Esophagus squamous epithelium (tissue), 5 donors: ENCODE measurements at regions not wholly inside any gene's neighbourhood (a gene's known extent, or its start where the extent isn't known, plus 50 kb on each side); places are given as distances from the start of the nearest gene placed in this dataset.

Source experiments
- DNase-seq: peaks from one replicate; lab custom pipeline; 2025; lab: John Stamatoyannopoulos, UW
- H3K27ac ChIP-seq, 4 donors: fragments of 200-600 bp; sonication (generic); one replicate each; pipeline ENCODE4 v1.5.1; 2016 to 2019; ENCODE audit warnings: mild to moderate bottlenecking in 1 of 4
- H3K27me3 ChIP-seq, 4 donors: fragments of 200-600 bp; sonication (generic); 1 replicate in 3 of 4; 2 replicates in 1 of 4; pipeline versions ENCODE4 v1.5.1 to v1.6.0; 2017 to 2021; ENCODE audit warnings: antibody characterized with exemption in 1 of 4
- H3K36me3 ChIP-seq, 3 donors: fragments of 200-600 bp; sonication (generic); one replicate each; pipeline ENCODE4 v1.5.1; 2016 to 2019
- H3K4me1 ChIP-seq, 3 donors: fragments of 200-600 bp; sonication (generic); one replicate each; pipeline ENCODE4 v1.5.1; 2017 to 2019
- H3K4me3 ChIP-seq, 4 donors: fragments of 200-600 bp; sonication (generic); 1 replicate in 3 of 4; 2 replicates in 1 of 4; pipeline ENCODE4 v1.5.1; 2016 to 2019; ENCODE audit warnings: mild to moderate bottlenecking in 2 of 4, moderate library complexity in 1 of 4
- H3K9me3 ChIP-seq, 3 donors: fragments of 200-600 bp; sonication (generic); one replicate each; pipeline ENCODE4 v1.5.1; 2016 to 2019
- CTCF ChIP-seq, 6 experiments: fragments of 450-650 bp in 4 of 6; fragments of 200-600 bp in 2 of 6; sonication (generic) in 2 of 6; IDR thresholded peaks; one replicate each; pipeline ENCODE4 v1.5.1; 2016 to 2019; ENCODE audit warnings: antibody characterized with exemption in 6 of 6, mild to moderate bottlenecking in 4 of 6, moderate library complexity in 4 of 6
- POLR2A ChIP-seq, 4 donors: fragments of 450-650 bp; IDR thresholded peaks; one replicate each; pipeline ENCODE4 v1.6.1; 2017; ENCODE audit warnings: antibody characterized with exemption in 4 of 4, mild to moderate bottlenecking in 4 of 4, moderate library complexity in 3 of 4
- WGBS, 2 donors: methylation state at CpG; one replicate each; pipeline ENCODE4 v1.1.5; 2018; 5-methylcytosine and 5-hydroxymethylcytosine counted together
- intact Hi-C: fragments of 100-400 bp; cut with DNase I; formaldehyde crosslinking; loops from one replicate; pipeline ENCODE4 v1.15.0; 2022
- donor health status: DM: yes; HTN: yes; CAD: no.

- intact Hi-C loops, result no loop called here
- no peaks in the 10 kb centered on the region for H3K36me3 ChIP-seq
- 86 to 87% methylated on average over 7 to 8 of the region's 8 CpGs for WGBS, 2 donors
- H3K27ac ChIP-seq, result no peak overlapping the region
- DNase-seq, result no peak
- no peaks in the 10 kb centered on the region for H3K9me3 ChIP-seq
- peaks cover 17 to 42% (median 25%) of the 10 kb centered on the region in 3 donors for H3K4me1 ChIP-seq
- H3K4me3 ChIP-seq, result no peak overlapping the region
- TF ChIP-seq CTCF (IDR thresholded peaks at IDR 0.05), result no peak
- TF ChIP-seq POLR2A (IDR thresholded peaks at IDR 0.05), result no peak
- H3K27me3 ChIP-seq, result no peaks in the 10 kb centered on the region
Measured at GRCh38 chr3:195003893-195004289, 267.1 kb downstream of the XXYLT1 start.

- Histone ChIP-seq H3K9me3 (no peaks in the 10 kb centered on the region), H3K27ac (no peak overlapping the region), H3K4me1 (peaks cover 17 to 42% (median 25%) of the 10 kb centered on the region in 3 donors), H3K36me3 (no peaks in the 10 kb centered on the region), H3K27me3 (no peaks in the 10 kb centered on the region), H3K4me3 (no peak overlapping the region)
- no peak for DNase-seq
- WGBS, 2 donors, result 69 to 95% methylated on average over 7 to 9 of the region's 9 CpGs
- TF ChIP-seq CTCF (IDR thresholded peaks at IDR 0.05) (no peak), POLR2A (IDR thresholded peaks at IDR 0.05) (no peak)
- intact Hi-C loops, result no loop called here
Measured at GRCh38 chr3:195004512-195005250, 266.3 kb downstream of the XXYLT1 start.

GRCh38 chr3:195005251-195005620 is 265.7 kb downstream of the XXYLT1 start:
- no peak for DNase-seq

GRCh38 chr3:195005759-195006510 is 265.0 kb downstream of the XXYLT1 start:
- 86% methylated on average over 11 to 12 of the region's 18 CpGs for WGBS, 2 donors
- no peak overlapping the region for H3K27ac ChIP-seq
- peaks cover 17 to 44% (median 25%) of the 10 kb centered on the region in 3 donors for H3K4me1 ChIP-seq
- TF ChIP-seq CTCF (IDR thresholded peaks at IDR 0.05), result no peak
- no peak for DNase-seq
- no peaks in the 10 kb centered on the region for H3K9me3 ChIP-seq
- H3K36me3 ChIP-seq, result no peaks in the 10 kb centered on the region
- H3K27me3 ChIP-seq, result no peaks in the 10 kb centered on the region
- intact Hi-C loops, result no loop called here
- H3K4me3 ChIP-seq, result no peak overlapping the region

More at GRCh38 chr3:195005251-195005620, 265.7 kb downstream of the XXYLT1 start:
- H3K27me3 ChIP-seq, result no peaks in the 10 kb centered on the region
- no peaks in the 10 kb centered on the region for H3K9me3 ChIP-seq
- intact Hi-C loops, result no loop called here
- no peak overlapping the region for H3K4me3 ChIP-seq
- no peak overlapping the region for H3K27ac ChIP-seq
- no peaks in the 10 kb centered on the region for H3K36me3 ChIP-seq
- TF ChIP-seq CTCF (IDR thresholded peaks at IDR 0.05), result no peak
- TF ChIP-seq POLR2A (IDR thresholded peaks at IDR 0.05), result no peak
- H3K4me1 ChIP-seq, result peaks cover 17 to 42% (median 25%) of the 10 kb centered on the region in 3 donors
- WGBS, 2 donors, result 83 to 85% methylated on average over 7 of the region's 7 CpGs

- H3K27ac ChIP-seq, result peak overlapping the region in 1 of 4 donors; percentile 53
- H3K27me3 ChIP-seq, result no peaks in the 10 kb centered on the region
- no peak for TF ChIP-seq CTCF (IDR thresholded peaks at IDR 0.05)
- TF ChIP-seq POLR2A (IDR thresholded peaks at IDR 0.05), result no peak
- DNase-seq, result no peak
- H3K4me1 ChIP-seq, result peaks cover 12 to 47% (median 18%) of the 10 kb centered on the region in 3 donors
- H3K4me3 ChIP-seq, result no peak overlapping the region
- 91 to 94% methylated on average over 4 to 5 of the region's 5 CpGs for WGBS, 2 donors
- H3K9me3 ChIP-seq, result no peaks in the 10 kb centered on the region
- no peaks in the 10 kb centered on the region for H3K36me3 ChIP-seq
- intact Hi-C loops, result no loop called here
Measured at GRCh38 chr3:195007151-195007550, 263.8 kb downstream of the XXYLT1 start.
